GM19238 (cell line): ENCODE measurements at regions not wholly inside any gene's neighbourhood (a gene's known extent, or its start where the extent isn't known, plus 50 kb on each side); places are given as distances from the start of the nearest gene placed in this dataset.
A peak's percentile ranks its signal among the peaks of the same experiment; 100 is the strongest.

ENCODE experiments used
- DNase-seq: peaks from one replicate; pipeline ENCODE4 v3.0.0; 2011; ENCODE audit warnings: low spot score; ENCODE audit not compliant: insufficient read length

- no peak for DNase-seq
These were observed 758.1 kb upstream of the ACVR2A start for GRCh38 chr2:147086715-147087114.

DNA sequence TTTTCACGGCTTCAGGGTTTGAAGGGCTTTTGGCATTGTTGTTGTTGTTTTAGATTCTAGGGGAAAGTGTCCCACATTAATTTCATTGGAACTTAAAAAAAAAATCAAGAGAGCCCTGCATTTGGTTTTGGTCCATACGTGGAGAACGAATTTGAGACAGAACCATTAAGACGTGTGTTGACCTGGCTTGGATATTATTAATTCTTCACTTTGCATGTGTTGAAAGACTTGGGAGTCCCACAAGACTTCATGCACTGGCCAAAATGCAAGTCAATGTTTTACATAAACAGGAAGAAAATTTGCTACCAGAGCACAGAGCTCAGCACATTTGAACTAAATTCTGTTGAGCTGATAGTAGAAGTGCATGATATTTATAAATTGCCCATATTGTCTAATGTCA, 761.2 kb upstream of the ACVR2A start:
- no peak for DNase-seq

DNA sequence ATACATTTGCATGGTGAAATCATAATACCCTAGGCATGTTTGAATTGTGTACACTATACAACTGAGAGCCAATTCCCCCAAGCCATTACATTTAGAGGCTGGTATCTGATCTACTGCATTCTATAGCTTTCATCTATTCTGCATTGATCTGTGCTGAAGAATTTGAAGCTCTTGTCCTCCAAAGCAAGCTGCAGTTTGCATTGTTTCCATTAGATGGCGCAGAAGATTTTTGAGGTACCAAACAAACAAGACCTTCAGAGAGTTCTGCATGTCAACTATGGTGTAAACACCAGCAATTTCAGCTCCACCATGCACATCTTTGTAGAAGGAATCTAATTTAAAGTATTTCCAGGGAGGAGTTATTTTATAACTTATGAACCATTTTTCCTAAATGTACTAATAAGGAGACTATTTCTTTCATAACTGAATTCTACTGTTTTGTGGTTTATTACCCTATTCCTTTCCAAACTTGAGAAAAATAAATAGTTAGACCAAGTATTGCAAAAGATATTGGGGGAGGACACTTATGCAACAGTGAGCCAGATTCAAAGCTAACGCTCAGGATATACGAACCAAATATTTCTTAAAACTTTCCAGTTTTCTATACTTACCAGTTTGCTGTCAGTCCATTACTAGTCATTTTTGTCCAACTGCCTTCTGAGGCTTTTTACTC, 761.8 kb upstream of the ACVR2A start:
- DNase-seq = peak; percentile 15

DNA sequence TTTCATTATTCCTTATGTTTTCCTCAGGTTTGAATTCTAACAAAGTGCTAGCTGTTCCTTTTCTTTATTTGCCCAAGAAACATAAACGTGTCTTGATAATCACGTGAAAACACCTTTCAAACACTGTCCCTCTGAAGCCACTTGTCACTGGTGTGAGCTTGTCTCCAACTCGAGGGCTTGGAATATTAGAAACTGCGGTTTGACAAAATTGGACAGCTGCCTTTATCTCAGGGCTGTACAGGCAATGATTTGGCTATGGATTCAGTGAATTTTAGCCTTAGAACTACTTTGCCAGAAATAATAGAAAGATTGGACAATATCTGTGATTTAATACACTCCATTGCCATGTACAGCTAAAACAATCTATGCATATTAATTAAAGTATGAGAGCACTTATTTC, 763.0 kb upstream of the ACVR2A start:
- DNase-seq = no peak

- DNase-seq = no peak
These were observed 768.2 kb upstream of the ACVR2A start for GRCh38 chr2:147076634-147077033.

- DNase-seq = no peak
These were observed 776.8 kb upstream of the ACVR2A start for GRCh38 chr2:147068071-147068470.

DNA sequence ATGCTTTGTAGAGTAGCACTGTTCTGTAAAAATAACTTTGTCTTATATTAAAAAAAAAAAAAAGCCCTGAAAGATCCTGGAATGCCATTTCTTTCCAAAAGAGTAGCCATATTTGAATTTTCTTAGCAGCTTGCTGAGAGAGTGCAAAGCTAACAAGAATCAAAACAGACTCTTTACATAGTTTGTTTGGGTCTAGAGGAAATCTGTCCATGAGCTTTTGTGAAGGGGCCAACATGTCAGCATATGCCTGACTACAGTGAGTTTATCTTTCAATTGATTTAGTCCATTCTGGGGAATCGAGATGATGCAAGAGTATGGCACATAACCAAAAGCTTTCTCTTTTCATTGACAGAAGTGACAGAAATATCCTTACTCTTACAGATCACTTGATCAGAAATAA, 777.7 kb upstream of the ACVR2A start:
- DNase-seq = no peak

DNA sequence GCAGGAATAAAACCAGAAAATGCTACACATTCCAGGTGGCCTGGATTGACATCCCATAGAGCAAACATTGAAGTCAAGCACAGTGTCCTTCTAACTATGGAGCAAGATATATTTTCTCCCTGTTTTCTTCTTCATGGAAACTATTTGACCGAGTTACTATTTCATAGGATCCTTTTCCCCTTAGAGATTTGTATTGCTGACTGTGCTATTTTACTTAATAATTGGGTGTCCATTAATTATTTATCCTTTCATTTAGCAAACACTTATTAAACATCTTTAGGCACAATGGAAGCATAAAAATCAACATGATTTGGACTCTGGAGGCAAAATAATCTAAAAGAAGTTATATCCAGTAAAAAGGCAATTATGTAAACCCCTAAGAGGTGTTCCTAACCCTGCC, 782.8 kb upstream of the ACVR2A start:
- no peak for DNase-seq

DNA sequence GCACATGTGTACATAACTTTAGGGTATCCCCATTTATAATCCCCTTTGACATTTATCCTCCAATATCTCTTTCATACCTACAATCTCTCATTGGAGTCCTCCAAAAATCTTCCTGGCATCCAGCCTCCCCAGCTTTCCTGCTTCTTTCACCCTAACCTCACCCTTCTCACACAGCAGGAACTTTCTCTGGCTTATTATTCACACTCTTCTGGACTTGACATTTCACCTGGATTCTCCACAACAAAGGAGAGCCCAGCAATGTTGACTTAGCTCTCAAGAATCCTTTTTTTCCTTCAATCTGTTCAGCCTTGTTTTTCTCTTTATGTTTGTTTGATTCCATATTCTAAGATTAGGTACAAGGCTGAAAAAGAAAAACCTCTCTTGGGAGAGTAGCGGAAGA, 783.6 kb upstream of the ACVR2A start:
- no peak for DNase-seq

DNA sequence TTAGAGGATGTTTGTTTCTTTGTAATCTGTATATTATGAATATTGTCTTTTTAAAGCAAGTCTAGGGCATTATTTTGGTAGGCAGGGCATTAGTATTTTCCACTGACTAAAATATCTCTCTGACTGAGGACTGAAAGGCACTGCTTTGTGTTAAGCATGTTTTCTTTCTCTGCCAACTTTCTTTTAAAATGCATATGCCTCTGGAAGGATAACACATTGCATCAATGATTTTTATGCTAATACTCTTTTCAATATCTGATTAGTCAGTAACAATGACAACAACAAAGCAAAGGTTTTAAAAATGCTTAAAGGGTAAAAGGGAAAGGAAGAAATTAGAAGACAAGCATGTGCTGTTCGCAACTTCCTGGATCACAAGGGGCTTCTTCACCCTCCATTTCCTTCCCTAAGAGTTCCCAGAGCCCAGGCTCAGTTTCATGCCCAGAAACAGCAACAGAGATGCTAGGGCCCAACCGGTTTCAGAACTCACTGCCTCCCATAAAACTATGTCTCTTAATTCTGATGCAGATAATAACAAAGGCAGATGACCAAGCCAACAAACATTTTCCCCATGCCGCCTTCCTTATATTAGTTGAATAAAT, 786.8 kb upstream of the ACVR2A start:
- DNase-seq = no peak

- DNase-seq = no peak
These were observed 793.0 kb upstream of the ACVR2A start for GRCh38 chr2:147051814-147052213.

DNA sequence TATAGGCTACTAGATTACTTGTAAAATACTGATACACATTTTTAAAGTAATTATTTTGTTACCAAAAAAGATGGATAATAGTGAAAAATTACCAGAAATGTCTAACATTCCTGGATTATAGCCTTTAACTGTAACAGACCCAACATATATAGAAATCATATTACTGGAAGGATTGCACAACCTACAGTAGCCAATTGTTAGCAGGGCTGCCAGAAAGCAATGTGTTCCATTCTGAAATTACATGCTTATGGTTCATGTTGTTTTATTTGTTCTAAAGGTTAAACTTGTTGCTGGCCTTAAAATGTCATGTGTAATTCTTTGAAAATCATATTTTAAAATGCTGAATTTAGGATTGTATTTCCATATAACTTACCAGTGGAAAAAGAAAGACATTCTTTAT, 793.6 kb upstream of the ACVR2A start:
- no peak for DNase-seq

DNA sequence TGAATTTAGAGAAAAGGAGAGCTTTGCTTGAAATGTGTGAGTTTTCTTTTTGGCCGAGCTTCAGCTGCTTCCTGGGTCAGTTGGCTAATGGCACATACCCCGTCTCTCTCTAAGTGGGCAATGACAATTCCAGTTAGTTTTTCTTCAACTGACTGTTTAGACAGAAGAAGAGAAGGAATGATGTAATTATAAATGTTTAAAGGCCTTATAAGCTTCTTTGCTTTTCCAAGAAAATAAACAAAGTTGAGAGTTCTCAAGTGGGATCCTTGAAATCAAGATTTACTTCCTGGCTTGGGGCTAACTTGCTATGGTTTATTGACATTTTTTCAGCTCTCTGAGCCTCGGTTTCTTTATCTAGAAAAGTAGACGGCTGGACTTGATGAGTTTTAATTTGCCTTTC, 794.9 kb upstream of the ACVR2A start:
- DNase-seq = no peak

GRCh38 chr2:147046473-147046872, 798.4 kb upstream of the ACVR2A start:
- DNase-seq = no peak

DNA sequence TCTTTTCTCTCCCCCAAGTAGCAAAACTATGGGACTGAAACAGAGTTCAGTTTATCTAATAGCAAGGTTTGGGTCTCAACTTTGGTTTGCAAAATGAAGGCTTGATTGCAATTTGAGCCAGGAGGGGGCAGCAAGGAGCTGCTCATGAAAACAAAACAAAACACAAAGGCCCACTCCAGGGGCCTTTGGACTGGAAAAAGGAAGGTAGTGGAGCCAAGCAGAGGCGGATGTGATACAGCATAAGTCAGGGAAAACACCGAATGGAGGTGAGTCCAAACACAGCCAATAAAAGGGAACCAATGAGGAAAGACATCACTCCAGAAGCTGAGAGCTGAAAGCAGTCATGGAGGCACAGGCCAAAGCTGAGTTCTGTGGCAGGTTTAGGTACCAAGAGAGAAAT, 799.7 kb upstream of the ACVR2A start:
- no peak for DNase-seq

- no peak for DNase-seq
These were observed 803.7 kb upstream of the ACVR2A start for GRCh38 chr2:147041121-147041494.

DNA sequence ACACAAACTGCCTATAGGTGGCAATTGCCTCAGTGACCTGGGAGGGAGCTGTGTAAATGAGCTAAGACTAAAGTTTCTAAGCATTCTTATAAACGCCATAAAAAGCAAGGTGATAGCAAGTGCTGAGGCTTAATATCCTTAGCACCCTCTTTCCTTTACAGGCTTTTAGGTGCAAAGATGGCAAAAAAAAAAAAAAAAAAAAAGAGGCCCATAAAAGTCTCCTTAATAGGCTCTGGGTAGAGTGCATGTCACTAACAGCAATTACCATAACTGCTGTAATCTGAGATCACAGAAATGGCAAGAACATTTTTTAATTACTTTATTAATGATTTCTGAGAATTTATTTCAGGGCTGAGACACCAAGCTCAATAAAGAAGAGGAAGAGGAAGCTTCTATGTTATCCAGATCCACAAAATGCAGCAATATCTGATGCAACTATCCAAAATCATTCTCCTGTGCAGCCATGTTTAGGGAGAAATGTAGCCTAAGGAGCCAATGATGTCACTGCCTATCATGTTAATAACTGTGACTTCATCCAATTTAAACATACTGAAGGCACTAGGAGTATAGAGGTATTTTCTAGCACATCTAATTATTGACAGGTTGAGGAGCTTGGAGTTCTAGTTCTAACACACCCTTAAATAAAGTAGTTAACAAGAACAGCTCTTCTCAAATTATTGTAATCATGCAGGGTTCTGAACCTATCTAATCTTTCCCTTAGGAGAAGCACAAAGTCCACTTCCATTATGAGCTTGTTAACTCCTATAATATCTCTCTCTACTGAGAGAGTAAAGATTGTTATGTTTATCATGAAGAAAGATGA, 804.3 kb upstream of the ACVR2A start:
- DNase-seq = no peak

GRCh38 chr2:147037048-147037447, 807.8 kb upstream of the ACVR2A start:
- no peak for DNase-seq

- DNase-seq = no peak
These were observed 811.8 kb upstream of the ACVR2A start for GRCh38 chr2:147033044-147033443.

DNA sequence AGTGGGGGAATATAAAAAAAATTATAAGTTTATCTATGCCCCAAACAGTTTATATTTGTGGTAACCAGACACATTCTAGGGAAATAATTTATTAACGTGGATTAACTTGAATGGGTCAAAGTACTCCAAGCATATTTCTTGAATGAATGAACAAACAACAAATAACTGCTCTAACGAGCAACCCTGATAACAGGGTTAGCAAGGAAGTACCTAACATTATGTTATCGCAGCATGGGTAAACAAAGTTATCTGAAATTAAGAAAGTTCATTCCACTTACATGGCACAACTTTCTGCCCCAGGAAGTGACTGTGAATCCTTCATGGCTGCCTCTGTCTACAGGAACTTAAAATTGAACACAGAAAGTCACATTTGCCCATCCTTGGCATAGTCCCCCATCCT, 812.9 kb upstream of the ACVR2A start:
- no peak for DNase-seq

DNA sequence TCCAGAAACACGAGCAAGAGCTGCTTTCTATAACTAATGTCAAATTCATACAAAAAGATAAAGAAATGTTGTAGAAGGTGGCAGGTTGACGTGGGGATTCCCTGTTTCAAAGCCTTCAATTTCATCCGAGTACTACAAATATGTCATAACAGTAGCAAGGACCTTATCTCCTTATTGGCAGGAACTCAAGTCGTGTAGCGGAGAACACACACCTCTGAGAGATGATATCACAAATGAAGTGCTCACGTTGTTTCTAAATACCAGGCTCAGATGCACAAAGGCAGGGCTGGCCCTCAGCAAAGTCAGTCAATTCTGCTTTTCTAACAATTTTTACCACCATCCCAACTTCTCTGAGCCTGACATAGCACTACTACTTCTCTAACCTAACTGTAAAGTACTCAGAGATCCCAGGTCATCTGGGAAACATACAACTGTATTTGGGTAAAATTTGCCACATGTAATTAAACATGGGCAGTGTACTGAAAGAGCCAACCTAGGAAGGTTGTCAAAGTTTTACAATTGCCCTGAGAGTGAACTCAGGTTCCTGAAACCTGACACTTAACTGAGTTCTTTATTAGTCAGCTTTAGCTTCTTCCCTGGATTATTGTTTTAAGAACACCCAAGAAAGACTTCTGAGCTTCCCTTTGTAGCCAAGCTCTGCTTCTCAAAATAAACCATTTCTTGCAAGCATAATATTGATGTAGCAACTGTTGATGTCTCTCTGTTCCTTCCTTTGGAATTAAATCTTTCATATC, 813.7 kb upstream of the ACVR2A start:
- no peak for DNase-seq

DNA sequence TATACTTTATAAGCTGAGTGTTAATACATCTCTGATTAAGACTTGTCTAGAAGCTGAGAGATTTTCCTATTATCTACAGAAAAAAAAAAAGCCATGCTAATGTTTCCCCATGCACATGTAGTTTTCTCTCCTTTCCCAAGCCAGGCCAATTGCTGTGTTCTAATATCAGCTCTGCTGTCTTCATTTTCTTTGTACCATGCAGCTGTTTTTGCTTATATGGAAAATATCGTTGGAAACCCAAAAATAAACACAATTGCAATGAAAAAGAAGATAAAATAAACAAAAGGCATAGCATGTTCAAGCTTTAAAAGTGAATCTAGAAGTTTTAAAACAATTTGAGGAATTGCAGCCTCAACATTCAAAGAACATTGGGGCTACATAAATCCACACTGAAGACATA, 817.4 kb upstream of the ACVR2A start:
- DNase-seq = no peak
